IMR-90 (cell line): ENCODE measurements at regions not wholly inside any gene's neighbourhood (a gene's known extent, or its start where the extent isn't known, plus 50 kb on each side); places are given as distances from the start of the nearest gene placed in this dataset.

ENCODE experiments used
- CEBPB ChIP-seq: IDR thresholded peaks from 2 replicates; pipeline ENCODE4 v1.6.1; 2012; ENCODE audit warnings: low read depth, low read length, improper control_type of control experiment
- CTCF ChIP-seq: conservative IDR thresholded peaks from 2 replicates; pipeline ENCODE4 v1.5.1; 2012; ENCODE audit warnings: mild to moderate bottlenecking, low read depth, low read length, improper control_type of control experiment
- NFE2L2 ChIP-seq: fragments of 150-350 bp; IDR thresholded peaks from 2 replicates; pipeline ENCODE4 v1.6.1; 2016; ENCODE audit warnings: low read depth, mild to moderate bottlenecking, low read length
- POLR2A ChIP-seq: IDR thresholded peaks from 2 replicates; pipeline ENCODE4 v1.6.1; 2012; ENCODE audit warnings: mild to moderate bottlenecking, low read depth, low read length
- SMC3 ChIP-seq: fragments of 150-350 bp; IDR thresholded peaks from 2 replicates; pipeline ENCODE4 v1.6.1; 2016; ENCODE audit warnings: low read depth, mild to moderate bottlenecking, antibody characterized with exemption, low read length, moderate library complexity
- TF ChIP-seq, protein P1 (sequence below): fragments of 150-350 bp; IDR thresholded peaks from 2 replicates; pipeline ENCODE4 v1.6.1; 2017; ENCODE audit warnings: mild to moderate bottlenecking, antibody characterized with exemption, low read length, low read depth

- TF ChIP-seq CTCF (no peak), SMC3 (no peak), CEBPB (no peak), POLR2A (no peak), NFE2L2 (no peak)
- TF ChIP-seq, protein P1, sequence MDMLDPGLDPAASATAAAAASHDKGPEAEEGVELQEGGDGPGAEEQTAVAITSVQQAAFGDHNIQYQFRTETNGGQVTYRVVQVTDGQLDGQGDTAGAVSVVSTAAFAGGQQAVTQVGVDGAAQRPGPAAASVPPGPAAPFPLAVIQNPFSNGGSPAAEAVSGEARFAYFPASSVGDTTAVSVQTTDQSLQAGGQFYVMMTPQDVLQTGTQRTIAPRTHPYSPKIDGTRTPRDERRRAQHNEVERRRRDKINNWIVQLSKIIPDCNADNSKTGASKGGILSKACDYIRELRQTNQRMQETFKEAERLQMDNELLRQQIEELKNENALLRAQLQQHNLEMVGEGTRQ, result no peak
Measured at GRCh38 chr1:233444484-233444883, 117.0 kb downstream of the MAP3K21 start.
